HG02763 (cell line): ENCODE measurements at regions not wholly inside any gene's neighbourhood (a gene's known extent, or its start where the extent isn't known, plus 50 kb on each side); places are given as distances from the start of the nearest gene placed in this dataset.
"Not testable (repeated sequence)": the region's sequence is repeated elsewhere in the genome, so short reads cannot be mapped to it uniquely, and the experiment has no call there.

ENCODE experiments used
- ATAC-seq: cut with Tn5 transposase; IDR thresholded peaks from one replicate; pipeline ENCODE4 v1.9.1; 2021; ENCODE audit warnings: mild to moderate bottlenecking, moderate library complexity; ENCODE audit not compliant: unreplicated experiment

GRCh38 chr10:114872519-114873087 lies 51.0 kb downstream of the FHIP2A start:
- ATAC-seq, result no peak

DNA sequence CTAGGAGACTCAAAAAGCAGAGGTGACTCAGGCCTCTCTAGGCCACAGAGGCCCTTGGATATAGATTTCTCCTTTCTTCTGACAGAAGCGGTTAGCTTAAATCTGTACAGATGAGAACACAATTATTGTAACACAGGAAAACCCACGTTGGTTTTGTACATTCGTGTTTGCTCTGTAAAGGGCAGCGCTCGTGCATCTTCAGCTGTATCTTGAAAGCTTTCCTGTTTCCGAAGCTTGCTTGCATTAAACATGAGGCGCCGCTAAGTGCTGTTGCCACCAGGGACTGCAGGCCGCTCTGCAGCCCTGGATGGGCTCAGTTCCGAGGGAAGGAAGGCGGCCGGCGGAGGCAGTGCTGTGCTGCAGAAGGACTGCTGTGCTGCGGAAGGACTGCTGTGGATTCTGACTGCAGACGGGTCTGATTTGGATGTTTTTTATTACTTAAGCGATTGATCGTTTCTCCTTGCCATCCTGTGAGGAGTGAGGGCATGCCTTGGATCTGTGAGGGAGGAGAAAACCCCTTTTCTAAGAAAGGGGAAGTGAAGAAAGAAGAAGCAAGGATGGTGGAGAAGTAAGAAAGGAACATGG lies 53.3 kb downstream of the FHIP2A start:
- no peak for ATAC-seq

GRCh38 chr10:114875590-114876081 lies 54.1 kb downstream of the FHIP2A start:
- not testable (repeated sequence) for ATAC-seq

DNA sequence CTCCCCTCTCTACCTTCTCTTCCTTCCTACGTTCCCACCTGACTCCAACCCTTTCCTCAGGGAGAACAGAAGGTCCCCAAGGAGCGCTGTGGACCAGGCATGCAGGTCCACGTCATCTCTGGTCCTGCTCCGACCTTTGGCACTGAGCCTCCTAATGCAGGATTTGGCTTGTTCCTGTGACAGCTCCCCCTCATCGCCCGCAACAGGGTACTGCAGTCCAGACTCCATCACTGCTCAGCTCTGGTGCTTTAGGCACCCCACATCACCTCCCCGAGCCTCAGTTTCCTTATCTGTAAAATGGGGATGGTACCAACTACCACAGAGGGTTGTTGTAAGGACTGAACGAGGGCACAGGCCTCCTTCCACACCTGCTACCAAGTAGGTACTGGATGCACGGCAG lies 54.6 kb downstream of the FHIP2A start:
- no peak for ATAC-seq

DNA sequence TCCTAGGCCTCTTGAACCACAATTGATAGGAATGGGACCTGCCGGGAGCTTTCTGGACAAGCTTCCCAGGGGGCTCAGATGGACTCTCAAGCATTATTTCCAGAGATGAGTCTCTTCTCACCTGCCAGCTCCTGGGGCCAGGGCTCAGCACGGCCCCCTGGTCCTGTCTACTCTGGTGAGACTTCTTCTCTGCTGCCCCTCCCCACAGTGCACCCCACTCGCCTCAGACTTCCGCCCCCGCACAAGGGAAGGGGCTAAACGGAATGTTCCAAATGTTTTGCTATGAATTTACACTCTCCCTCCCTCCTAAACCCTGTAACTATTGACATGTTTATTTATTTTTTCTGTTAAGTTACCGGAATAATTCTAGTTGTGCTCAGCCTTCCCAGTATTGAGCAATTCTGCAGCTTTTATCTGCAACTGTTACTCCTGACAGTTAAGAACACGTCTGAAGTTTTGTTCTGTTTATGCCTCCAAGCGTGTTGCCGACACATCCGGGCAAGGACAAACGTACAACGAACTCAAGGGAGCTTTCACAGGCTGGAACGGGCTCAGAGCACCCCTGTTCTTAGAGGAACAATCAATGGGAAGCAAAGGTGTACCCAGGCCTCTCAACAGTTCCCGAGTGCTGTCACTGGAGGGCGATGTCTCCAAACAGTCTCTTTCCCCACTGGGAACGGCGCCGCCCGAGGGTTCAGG lies 55.2 kb downstream of the FHIP2A start:
- ATAC-seq, result peak; percentile 66

DNA sequence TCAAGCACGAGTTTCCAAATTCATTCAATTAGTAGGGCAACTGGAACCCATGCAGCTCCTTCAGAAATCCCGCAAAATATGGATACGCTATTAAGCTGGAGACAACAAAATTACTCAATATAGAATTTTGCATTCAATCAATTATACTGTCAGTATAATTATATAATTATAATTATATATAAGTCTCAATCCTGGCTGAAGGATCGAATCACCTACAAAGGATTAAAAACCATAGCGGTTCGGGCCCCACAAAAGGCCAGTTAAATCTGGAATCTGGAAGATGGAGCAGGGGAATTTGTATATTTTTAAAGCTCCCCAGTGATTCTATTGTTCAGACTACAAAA lies 55.7 kb downstream of the FHIP2A start:
- no peak for ATAC-seq

DNA sequence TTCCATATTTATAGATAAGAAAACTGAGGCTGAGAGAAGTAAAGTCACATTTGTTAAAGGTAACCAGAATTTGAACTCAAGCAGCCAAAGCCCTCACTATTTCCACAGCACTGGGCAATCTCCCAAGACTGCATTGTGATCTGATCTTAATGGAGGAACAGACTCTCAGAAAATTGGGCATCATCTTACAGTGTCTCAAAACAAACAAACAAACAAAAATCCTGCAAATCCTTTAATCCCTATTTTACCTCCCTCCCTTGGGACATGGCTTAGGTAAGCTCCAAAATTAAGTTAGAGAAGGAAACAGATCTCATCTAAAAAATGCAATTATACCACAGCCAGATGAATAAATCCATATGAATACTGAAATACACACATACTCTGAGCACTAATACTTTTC lies 57.5 kb downstream of the FHIP2A start:
- ATAC-seq, result no peak

DNA sequence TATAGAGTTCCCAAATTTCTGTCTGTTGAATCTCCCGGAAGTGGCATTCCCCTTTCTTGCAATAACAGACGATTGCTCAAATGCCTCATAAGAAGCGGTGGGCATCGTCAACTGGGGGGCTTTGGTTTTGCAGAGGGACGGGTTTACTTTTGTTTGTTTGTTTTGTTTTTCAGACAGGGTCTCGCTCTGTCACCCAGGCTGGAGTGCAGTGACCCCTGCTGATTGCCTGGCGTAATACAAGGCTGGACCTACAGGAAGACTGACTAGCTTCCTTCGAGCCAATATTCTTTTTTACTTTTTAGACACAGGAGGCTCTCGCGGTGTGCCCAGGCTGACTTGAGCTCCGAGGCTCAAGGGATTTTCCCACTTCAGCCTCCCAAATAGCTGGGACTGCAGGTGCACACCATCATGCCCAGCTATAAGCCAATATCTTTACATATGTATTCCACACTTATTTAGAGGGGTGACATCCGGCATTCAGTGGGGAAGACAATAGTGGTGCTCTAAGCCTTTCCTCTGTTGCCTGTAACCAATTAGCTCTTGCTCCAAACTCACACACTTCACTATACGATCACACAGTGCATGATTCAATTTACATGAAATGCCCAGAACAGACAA lies 58.1 kb downstream of the FHIP2A start:
- ATAC-seq, result peak; percentile 75

GRCh38 chr10:114881417-114881816 lies 56.6 kb upstream of the TRUB1 start:
- no peak for ATAC-seq

- ATAC-seq, result no peak
Observed at GRCh38 chr10:114881901-114882300, 56.1 kb upstream of the TRUB1 start.

DNA sequence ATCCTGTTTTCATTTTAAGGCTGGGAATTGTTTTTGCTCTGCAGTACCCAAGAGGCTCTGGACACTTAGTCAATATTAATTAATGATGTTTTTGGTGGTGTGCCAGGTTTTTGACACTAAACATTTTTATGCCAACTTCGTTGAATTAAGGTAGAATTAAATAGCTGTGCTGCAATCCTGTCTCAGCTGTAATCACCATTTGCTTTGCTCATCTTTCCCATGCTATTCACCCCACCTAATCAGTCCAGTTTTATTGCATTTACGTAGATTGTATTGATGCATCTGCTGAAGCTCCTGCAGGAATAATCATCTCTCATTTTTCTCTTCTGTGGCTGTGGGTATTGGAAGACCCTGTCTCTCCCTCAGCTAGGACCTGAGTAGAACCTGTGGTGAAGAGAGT lies 52.6 kb upstream of the TRUB1 start:
- ATAC-seq, result no peak
